Fibroblast of skin of left quadriceps (primary cell): ENCODE measurements at regions not wholly inside any gene's neighbourhood (a gene's known extent, or its start where the extent isn't known, plus 50 kb on each side); places are given as distances from the start of the nearest gene placed in this dataset.
"Not testable (repeated sequence)": the region's sequence is repeated elsewhere in the genome, so short reads cannot be mapped to it uniquely, and the experiment has no call there.

Experiments used
- DNase-seq, 2 experiments: peaks; one replicate each; pipeline ENCODE4 v3.0.0-alpha.2; 2013; ENCODE audit warnings: low read depth in 2 of 2

- no peak for DNase-seq
Measured at GRCh38 chr2:40564184-40564583, 112.3 kb upstream of the SLC8A1 start.

DNA sequence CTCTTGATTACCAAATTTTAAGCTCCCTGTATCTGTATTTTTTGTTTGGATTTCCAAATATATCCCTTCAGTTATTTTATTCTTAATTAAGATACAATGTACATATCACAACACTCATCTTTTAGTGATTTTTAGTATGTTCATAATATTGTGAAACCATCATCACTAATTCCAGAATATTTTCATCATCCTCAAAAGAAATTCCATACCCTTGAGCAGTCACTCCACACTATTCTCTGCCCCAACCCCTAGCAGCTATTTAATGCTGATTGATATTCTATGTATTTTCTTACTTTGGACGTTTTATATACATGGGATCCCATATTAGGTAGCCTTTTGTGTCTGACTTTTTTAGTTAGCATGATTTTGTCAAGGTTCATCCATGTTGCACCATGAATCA, 127.4 kb upstream of the SLC8A1 start:
- DNase-seq = peak; percentile 15 to 20

GRCh38 chr2:40584432-40584831, 132.5 kb upstream of the SLC8A1 start:
- DNase-seq = peak in 1 of 2 experiments; percentile 5

DNA sequence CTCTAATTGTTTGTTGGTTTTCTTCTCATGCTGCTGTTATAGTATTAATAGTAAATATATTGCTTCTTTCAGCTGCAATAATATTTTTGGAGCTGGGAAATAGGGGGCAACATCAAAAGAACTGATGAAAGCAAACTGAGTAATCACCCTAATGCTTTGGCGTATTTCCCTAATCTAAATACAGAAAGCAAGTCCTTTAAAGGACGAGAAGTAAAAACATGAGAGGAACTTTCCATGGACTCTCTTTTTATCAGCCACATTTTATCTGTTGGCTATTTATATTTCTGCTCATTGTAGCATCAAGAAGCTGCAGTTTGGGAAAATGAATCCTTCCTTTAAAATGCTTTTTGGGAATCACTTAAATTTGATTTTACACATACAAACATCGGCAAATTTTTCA, 139.9 kb upstream of the SLC8A1 start:
- DNase-seq = no peak

DNA sequence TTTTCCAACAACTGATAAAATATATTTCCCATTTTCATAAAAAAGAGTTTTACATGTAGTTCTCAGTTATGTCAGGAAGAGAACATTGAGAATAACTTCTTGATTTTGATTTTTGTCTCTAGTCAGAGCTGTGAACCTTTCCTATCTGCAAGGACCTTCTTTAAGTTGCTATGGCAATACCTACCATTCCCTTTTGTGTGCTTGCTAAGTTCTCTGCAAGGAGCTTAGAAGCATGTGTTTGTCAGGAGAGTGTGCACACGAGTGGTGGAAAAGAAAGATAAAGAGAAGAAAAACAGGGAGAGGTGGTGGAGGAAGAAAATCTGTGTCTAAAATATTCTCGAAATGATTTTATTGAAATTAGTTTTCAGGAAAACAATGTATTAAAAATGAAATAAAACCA, 140.3 kb upstream of the SLC8A1 start:
- no peak for DNase-seq

DNA sequence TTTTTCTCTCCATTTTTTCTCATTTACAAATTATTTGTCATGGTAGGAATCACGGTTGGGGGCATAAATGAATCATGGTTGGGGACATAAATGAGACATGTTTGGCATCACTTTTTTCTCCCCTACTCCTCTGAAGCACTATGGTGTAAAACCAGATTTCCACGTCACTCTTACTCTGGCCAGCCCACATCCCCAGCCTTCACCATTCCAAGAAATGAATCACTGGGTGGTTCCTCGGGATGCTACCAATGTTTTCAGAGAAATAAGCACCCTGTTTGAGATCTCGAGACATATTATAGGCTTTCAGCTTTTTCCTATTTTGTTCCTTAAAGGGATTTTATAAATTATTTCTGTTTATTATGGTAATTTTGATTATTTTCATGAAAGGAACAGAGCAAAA, 155.0 kb upstream of the SLC8A1 start:
- no peak for DNase-seq

DNA sequence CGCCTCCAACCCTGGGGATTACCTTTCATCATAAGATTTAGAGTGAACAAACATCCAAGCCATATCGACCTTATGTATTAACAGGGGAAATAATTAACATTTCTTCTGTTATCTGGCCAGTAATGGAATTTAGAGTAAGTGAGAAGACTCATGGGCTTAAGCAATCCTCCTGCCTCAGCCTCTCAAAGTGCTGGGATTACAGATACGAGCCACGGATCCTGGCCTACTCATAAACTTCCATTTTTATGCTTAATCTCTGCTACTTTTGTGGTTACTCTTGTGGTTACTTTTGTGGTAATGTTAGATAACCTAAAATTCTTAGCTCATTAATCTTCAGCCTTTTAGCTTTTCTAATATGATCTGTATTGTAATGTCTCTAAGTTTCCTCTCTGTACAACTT, 159.3 kb upstream of the SLC8A1 start:
- DNase-seq = no peak

GRCh38 chr2:40625849-40626248, 174.0 kb upstream of the SLC8A1 start:
- peak; percentile 62 to 69 for DNase-seq

DNA sequence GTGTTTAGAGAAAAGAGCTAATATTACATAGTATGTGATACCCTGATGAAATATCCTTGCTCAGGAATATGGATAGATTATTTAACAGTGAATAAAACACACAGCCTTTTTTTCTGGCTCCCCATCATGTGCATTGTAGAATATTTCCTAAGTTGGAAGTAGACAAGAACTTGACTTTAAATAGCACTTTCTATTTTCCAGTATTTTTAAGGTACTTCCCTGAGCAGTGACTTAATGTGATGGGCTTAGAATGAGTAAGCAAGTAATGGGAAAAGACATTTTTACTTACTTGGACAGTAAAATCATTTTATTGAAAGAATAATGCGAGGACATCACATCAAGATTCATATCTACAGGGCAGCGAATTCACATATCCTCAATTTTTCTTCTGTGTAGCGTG, 176.7 kb upstream of the SLC8A1 start:
- DNase-seq = no peak

DNA sequence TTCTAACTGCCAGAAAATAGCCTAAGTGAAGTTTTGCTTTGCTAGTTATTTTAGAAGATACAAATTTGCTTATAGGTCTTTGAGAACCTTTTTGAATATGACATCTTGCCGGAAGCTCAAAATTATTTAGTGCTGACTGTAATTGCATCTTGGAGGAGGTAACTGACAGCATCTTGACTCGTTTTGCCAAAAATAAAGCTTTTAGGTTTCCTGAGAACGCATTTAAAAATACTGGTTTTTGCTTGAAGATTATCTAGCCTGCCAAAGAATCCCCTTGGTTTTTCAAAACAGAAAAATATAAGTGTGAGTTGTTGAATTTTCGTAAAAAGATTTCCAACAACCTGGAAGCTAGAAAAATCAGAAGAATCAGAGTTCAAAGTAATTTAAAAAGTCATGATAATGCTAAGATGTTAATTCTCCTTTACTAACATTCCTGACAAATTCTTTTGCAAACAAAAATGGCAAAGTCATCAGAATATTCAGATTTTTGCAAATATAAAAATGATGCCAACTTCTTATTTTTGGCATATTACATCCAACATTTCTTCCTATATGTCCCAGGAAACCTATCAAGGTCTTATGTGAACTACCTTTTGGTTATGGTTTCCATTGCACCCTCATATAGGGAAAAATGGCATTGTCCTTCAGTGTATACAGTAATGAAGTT, 178.0 kb upstream of the SLC8A1 start:
- no peak for DNase-seq

DNA sequence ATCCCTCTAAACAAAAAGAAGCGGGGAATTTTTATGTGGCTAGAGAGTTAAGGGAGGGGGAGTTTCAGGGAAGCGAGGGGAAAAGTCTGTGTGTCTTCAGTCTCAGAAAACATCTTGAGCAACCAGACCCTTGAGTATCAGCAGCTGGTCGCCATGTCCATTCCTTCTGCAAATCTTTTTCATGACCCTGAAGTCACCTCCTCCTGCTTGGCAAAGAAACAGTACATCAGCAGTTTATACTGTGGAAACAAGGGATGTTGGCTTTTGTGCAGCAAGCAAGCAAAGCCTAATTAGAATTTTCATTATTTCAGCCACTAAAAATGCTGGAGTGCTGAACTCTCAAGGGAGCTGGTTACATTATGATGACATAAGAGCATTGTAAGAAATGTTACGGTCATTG, 187.4 kb upstream of the SLC8A1 start:
- no peak for DNase-seq

DNA sequence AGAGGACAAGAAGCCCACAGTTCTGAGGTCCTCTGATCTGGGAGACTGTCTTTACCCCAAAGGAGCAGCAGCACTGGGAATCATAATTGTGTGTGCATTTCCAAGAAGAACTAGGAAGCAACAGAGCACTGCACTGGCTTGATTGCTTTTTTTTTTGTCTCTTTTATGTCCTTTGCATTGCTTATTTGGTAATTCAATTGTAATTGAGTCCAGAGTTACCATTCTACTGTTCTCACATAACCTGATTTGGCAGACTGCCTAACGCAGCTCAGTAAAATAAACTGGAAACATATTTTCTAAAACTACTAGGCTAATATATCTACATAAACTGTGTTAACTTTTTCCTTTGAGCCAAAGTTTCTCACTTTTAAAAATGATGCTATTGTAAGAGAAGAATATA, 190.3 kb upstream of the SLC8A1 start:
- DNase-seq = peak; percentile 69 to 70

- no peak for DNase-seq
Measured at GRCh38 chr2:40642726-40643125, 190.8 kb upstream of the SLC8A1 start.

- DNase-seq = no peak
Measured at GRCh38 chr2:40646642-40647041, 194.8 kb upstream of the SLC8A1 start.

- no peak for DNase-seq
Measured at GRCh38 chr2:40652155-40652554, 200.3 kb upstream of the SLC8A1 start.

- no peak for DNase-seq
Measured at GRCh38 chr2:40653829-40654228, 201.9 kb upstream of the SLC8A1 start.

DNA sequence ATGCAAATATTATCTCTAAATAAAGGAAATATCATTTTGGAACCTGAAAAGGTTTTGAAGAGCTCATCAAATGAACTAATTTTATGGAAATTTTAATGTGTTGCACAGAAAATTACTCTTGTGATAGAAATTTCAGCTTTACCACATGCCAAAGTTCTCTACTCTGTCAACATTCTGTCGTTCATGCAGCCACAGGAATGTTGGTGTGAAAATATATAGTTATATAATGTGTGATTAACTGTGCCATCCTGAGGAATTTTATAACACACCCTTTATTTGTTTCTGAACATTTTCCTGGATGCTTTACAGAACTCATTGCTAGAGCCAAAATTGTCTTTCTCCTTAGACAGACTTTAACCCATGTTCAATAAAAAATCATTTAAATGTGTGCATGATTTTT, 202.5 kb upstream of the SLC8A1 start:
- no peak for DNase-seq

DNA sequence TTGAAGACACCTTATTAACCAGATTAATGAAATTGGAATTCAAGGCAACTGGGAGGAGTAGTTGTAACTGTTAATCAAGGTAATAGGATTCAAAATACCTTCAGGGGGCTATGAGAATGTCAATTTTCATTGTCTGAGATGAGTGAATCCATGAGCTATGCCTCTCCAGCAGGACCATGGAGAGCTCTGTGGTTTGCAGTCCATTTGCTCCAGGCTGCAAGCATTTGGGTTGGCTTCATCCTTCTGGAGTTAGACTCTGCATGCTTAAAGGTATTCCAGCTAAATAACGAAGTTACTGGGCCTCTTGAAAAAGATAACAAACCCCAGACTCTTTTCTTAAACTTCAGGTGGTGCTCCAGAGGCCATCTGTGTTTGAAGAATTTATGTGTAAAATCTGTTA, 207.1 kb upstream of the SLC8A1 start:
- no peak for DNase-seq

DNA sequence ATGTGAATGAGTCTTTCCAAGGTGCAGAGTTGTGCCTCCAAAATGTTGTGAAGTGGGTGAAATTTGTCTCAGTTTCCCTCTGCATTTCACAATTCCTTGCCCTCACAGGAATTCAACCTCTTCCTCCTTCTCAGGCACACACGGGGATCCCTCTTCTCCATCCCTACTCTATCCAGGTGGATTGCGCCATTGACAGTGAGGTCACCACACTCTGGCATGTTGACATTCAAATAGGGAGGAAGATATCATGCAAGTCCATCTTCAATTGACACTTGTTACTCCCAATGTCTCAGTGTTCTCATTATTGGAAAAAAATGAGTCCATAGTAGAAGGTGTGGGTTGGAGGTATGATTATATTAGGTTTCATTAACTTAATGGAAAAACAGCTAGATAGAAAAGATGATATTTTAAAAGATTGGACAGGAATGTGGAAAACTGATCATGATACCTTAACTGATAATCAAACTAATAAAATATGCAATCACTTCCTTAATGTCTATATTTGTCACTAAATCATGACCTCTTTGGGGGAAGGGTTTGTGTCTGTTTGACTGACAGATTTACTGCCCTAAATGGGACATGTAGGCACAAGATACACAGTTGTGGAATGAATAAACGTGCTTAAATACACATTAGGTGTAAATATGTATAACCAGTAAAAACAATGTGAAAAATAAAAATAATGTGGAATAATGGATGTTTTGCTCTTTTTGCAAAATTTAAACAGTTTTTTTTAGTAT, 213.8 kb upstream of the SLC8A1 start:
- DNase-seq = no peak

- DNase-seq = peak; percentile 60 to 69
Measured at GRCh38 chr2:40666398-40666797, 214.5 kb upstream of the SLC8A1 start.

DNA sequence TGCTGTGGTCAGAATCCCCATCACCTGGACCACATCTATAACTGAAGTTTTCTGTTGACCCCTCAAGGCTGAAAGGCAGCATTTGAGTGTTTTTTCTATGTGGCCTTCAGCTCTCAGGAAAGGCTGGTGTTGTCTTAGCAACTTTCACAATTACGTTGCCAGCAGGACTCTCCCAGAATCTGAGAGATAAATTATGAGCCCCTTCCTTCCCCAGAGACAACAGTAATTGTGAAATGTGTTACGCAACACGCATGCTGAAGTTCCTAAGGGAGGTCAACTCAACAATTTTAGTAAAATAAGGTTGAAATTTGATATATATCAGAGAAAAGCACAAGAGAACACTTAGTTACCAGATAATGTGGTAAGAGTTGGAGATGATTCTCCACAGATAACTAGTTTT, 216.5 kb upstream of the SLC8A1 start:
- peak; percentile 77 to 80 for DNase-seq

GRCh38 chr2:40676134-40676790, 224.4 kb upstream of the SLC8A1 start:
- not testable (repeated sequence) for DNase-seq

GRCh38 chr2:40680547-40680946, 228.7 kb upstream of the SLC8A1 start:
- DNase-seq = no peak
